Embryonic facial prominence (tissue), 1 donor: ENCODE measurements at regions not wholly inside any gene's neighbourhood (a gene's known extent, or its start where the extent isn't known, plus 50 kb on each side); places are given as distances from the start of the nearest gene placed in this dataset.

ENCODE experiments used
- DNase-seq: peaks from one replicate; pipeline ENCODE4 v3.0.0-alpha.2; 2016; ENCODE audit errors: extremely low spot score

GRCh38 chr12:127205781-127206555 is 1061.0 kb upstream of the TMEM132C start:
- no peak for DNase-seq

- DNase-seq = no peak
Measured at GRCh38 chr12:127209318-127209717, 1057.7 kb upstream of the TMEM132C start.

GRCh38 chr12:127214186-127214585 is 1052.8 kb upstream of the TMEM132C start:
- DNase-seq = no peak

- DNase-seq = no peak
Measured at GRCh38 chr12:127223011-127223410, 1044.0 kb upstream of the TMEM132C start.

GRCh38 chr12:127223731-127224130 is 1043.2 kb upstream of the TMEM132C start:
- no peak for DNase-seq

GRCh38 chr12:127230843-127231260 is 1036.1 kb upstream of the TMEM132C start:
- DNase-seq = no peak

- no peak for DNase-seq
Measured at GRCh38 chr12:127231371-127231770, 1035.6 kb upstream of the TMEM132C start.

- no peak for DNase-seq
Measured at GRCh38 chr12:127233016-127233415, 1034.0 kb upstream of the TMEM132C start.

- DNase-seq = no peak
Measured at GRCh38 chr12:127235761-127236160, 1031.2 kb upstream of the TMEM132C start.

- DNase-seq = no peak
Measured at GRCh38 chr12:127236491-127236890, 1030.5 kb upstream of the TMEM132C start.

GRCh38 chr12:127237151-127237550 is 1029.8 kb upstream of the TMEM132C start:
- DNase-seq = no peak

- DNase-seq = no peak
Measured at GRCh38 chr12:127238107-127238506, 1028.9 kb upstream of the TMEM132C start.

GRCh38 chr12:127239781-127240180 is 1027.2 kb upstream of the TMEM132C start:
- DNase-seq = no peak

GRCh38 chr12:127240249-127240929 is 1026.6 kb upstream of the TMEM132C start:
- DNase-seq = no peak

- DNase-seq = no peak
Measured at GRCh38 chr12:127241072-127241817, 1025.7 kb upstream of the TMEM132C start.

- no peak for DNase-seq
Measured at GRCh38 chr12:127245009-127245408, 1022.0 kb upstream of the TMEM132C start.

- no peak for DNase-seq
Measured at GRCh38 chr12:127245437-127245836, 1021.5 kb upstream of the TMEM132C start.

GRCh38 chr12:127247937-127248336 is 1019.0 kb upstream of the TMEM132C start:
- DNase-seq = no peak

- no peak for DNase-seq
Measured at GRCh38 chr12:127249428-127249827, 1017.5 kb upstream of the TMEM132C start.

- no peak for DNase-seq
Measured at GRCh38 chr12:127253797-127254327, 1013.1 kb upstream of the TMEM132C start.

- no peak for DNase-seq
Measured at GRCh38 chr12:127254420-127254955, 1012.5 kb upstream of the TMEM132C start.

- DNase-seq = no peak
Measured at GRCh38 chr12:127257366-127257935, 1009.5 kb upstream of the TMEM132C start.
